ENCODE measurements at regions not wholly inside any gene's neighbourhood (a gene's known extent, or its start where the extent isn't known, plus 50 kb on each side); places are given as distances from the start of the nearest gene placed in this dataset.

GRCh38 chr13:50208826-50209335 is 193.6 kb downstream of the KCNRG start:
- POLR2A ChIA-PET = no interaction called here

GRCh38 chr13:50209631-50210030 is 194.4 kb downstream of the KCNRG start:
- CTCF ChIA-PET = no interaction called here
- POLR2A ChIA-PET = no interaction called here
- TF ChIP-seq CTCF (IDR thresholded peaks at IDR 0.05; ENCODE audit: control extremely low read depth, extremely low read depth, low read depth, missing control alignments) = no peak
- no peak for DNase-seq (ENCODE audit: extremely low spot score)

More at GRCh38 chr13:50208826-50209335, 193.6 kb downstream of the KCNRG start:
- peak; percentile 40 for DNase-seq (ENCODE audit: extremely low spot score)
- CTCF ChIA-PET = no interaction called here
- no peak for TF ChIP-seq CTCF (IDR thresholded peaks at IDR 0.05; ENCODE audit: control extremely low read depth, extremely low read depth, low read depth, missing control alignments)

- ChIA-PET CTCF (interaction anchor here (1.1 kb wide), 1 partner anchor 8 kb away, joined by 3 read pairs; no protein-coding TSS in a partner anchor), POLR2A (no interaction called here)
- no peak for TF ChIP-seq CTCF (IDR thresholded peaks at IDR 0.05; ENCODE audit: control extremely low read depth, extremely low read depth, low read depth, missing control alignments)
- no peak for DNase-seq (ENCODE audit: extremely low spot score)
Measured at GRCh38 chr13:50213526-50213925, 198.3 kb downstream of the KCNRG start.

DNA sequence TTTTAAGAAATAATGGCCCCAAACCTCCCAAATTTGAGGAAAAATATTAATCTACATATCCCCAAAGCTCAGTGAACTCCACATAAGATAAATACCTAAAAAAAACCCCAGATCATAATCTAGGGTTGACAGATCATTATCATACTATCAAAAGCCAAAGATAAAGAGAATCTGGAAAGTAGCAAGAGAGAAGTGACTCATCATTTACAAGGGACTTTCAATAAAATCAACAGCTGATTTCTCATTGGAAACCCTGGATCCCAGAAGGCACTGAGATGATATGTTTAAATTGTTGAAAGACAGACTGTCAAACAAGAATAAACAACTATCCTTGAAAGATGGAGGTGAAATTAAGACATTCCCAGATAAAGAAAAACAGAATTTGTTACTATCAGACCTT is 199.3 kb downstream of the KCNRG start:
- ChIA-PET CTCF (interaction anchor here (1.1 kb wide), 1 partner anchor 9 kb away, joined by 3 read pairs; no protein-coding TSS in a partner anchor), POLR2A (no interaction called here)
- no peak for DNase-seq (ENCODE audit: extremely low spot score)
- TF ChIP-seq CTCF (IDR thresholded peaks at IDR 0.05; ENCODE audit: control extremely low read depth, extremely low read depth, low read depth, missing control alignments) = no peak

GRCh38 chr13:50215399-50215798 is 200.2 kb downstream of the KCNRG start:
- ChIA-PET POLR2A (no interaction called here), CTCF (no interaction called here)
- no peak for DNase-seq (ENCODE audit: extremely low spot score)
- TF ChIP-seq CTCF (IDR thresholded peaks at IDR 0.05; ENCODE audit: control extremely low read depth, extremely low read depth, low read depth, missing control alignments) = no peak

DNA sequence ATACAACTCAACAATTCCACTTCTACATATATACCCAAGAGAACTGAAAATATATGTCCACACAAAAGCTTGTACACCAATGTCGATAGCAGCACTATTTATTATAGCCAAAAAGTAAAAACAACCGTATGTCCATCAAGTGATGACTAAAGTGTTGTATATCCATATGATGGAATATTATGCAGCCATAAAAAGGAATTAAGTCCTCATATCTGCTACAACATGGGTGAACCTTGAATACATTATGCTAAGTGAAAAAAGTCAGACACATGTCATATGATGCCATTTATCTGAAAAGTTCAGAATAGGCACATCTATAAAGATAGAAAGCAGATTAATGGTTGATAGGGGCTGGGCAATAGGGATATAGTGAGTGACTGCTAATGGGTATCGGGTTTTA is 204.5 kb downstream of the KCNRG start:
- no peak for DNase-seq (ENCODE audit: extremely low spot score)
- TF ChIP-seq CTCF (IDR thresholded peaks at IDR 0.05; ENCODE audit: control extremely low read depth, extremely low read depth, low read depth, missing control alignments) = no peak
- POLR2A ChIA-PET = no interaction called here

GRCh38 chr13:50220938-50221337 is 205.7 kb downstream of the KCNRG start:
- ChIA-PET POLR2A (no interaction called here), CTCF (no interaction called here)
- DNase-seq (ENCODE audit: extremely low spot score) = no peak
- TF ChIP-seq CTCF (IDR thresholded peaks at IDR 0.05; ENCODE audit: control extremely low read depth, extremely low read depth, low read depth, missing control alignments) = no peak

More for the DNA sequence above, 204.5 kb downstream of the KCNRG start:
- CTCF ChIA-PET = no interaction called here
